Smooth muscle cell of the brain vasculature (primary cell): ENCODE measurements at regions not wholly inside any gene's neighbourhood (a gene's known extent, or its start where the extent isn't known, plus 50 kb on each side); places are given as distances from the start of the nearest gene placed in this dataset.

Experiments
- DNase-seq: peaks from one replicate; pipeline ENCODE4 v3.0.0-alpha.2; 2012; ENCODE audit warnings: low read depth, low spot score

GRCh38 chr14:36465178-36465577 is 54.9 kb downstream of the NKX2-1 start:
- DNase-seq = no peak

- no peak for DNase-seq
Measured at GRCh38 chr14:36462890-36463289, 57.1 kb downstream of the NKX2-1 start.

GRCh38 chr14:36455241-36455627 is 64.8 kb downstream of the NKX2-1 start:
- no peak for DNase-seq

- no peak for DNase-seq
Measured at GRCh38 chr14:36454599-36455240, 65.3 kb downstream of the NKX2-1 start.

- no peak for DNase-seq
Measured at GRCh38 chr14:36452860-36453259, 67.2 kb downstream of the NKX2-1 start.

- no peak for DNase-seq
Measured at GRCh38 chr14:36451310-36452065, 68.5 kb downstream of the NKX2-1 start.

- DNase-seq = no peak
Measured at GRCh38 chr14:36450550-36450949, 69.5 kb downstream of the NKX2-1 start.

GRCh38 chr14:36449903-36450302 is 70.1 kb downstream of the NKX2-1 start:
- no peak for DNase-seq

GRCh38 chr14:36443374-36443773 is 76.7 kb downstream of the NKX2-1 start:
- no peak for DNase-seq

GRCh38 chr14:36442824-36443241 is 77.2 kb downstream of the NKX2-1 start:
- no peak for DNase-seq

GRCh38 chr14:36441283-36441682 is 78.7 kb downstream of the NKX2-1 start:
- no peak for DNase-seq

GRCh38 chr14:36439766-36440165 is 80.3 kb downstream of the NKX2-1 start:
- no peak for DNase-seq

- no peak for DNase-seq
Measured at GRCh38 chr14:36438883-36439282, 81.1 kb downstream of the NKX2-1 start.

GRCh38 chr14:36430662-36431084 is 89.4 kb downstream of the NKX2-1 start:
- no peak for DNase-seq

GRCh38 chr14:36430169-36430568 is 89.9 kb downstream of the NKX2-1 start:
- DNase-seq = no peak

GRCh38 chr14:36429692-36430091 is 90.3 kb downstream of the NKX2-1 start:
- no peak for DNase-seq

GRCh38 chr14:36428350-36428749 is 91.7 kb downstream of the NKX2-1 start:
- no peak for DNase-seq

GRCh38 chr14:36426836-36427235 is 93.2 kb downstream of the NKX2-1 start:
- DNase-seq = no peak

- DNase-seq = no peak
Measured at GRCh38 chr14:36426113-36426512, 93.9 kb downstream of the NKX2-1 start.

- no peak for DNase-seq
Measured at GRCh38 chr14:36424478-36425102, 95.4 kb downstream of the NKX2-1 start.

GRCh38 chr14:36423430-36423829 is 96.6 kb downstream of the NKX2-1 start:
- no peak for DNase-seq

- DNase-seq = no peak
Measured at GRCh38 chr14:36420149-36420687, 99.8 kb upstream of the MBIP start.

- DNase-seq = no peak
Measured at GRCh38 chr14:36418937-36419336, 98.5 kb upstream of the MBIP start.
